GM12891 (cell line): ENCODE measurements at regions not wholly inside any gene's neighbourhood (a gene's known extent, or its start where the extent isn't known, plus 50 kb on each side); places are given as distances from the start of the nearest gene placed in this dataset.

Source experiments
- POLR2A ChIP-seq: IDR thresholded peaks from 2 replicates; pipeline ENCODE4 v1.6.1; 2011; ENCODE audit warnings: low read depth, low read length, control low read depth
- POLR2AphosphoS5 ChIP-seq: IDR thresholded peaks from 2 replicates; pipeline ENCODE4 v1.6.1; 2011; ENCODE audit warnings: low read depth, low read length, control low read depth
- TAF1 ChIP-seq: IDR thresholded peaks from 2 replicates; pipeline ENCODE4 v1.6.1; 2011; ENCODE audit warnings: low read depth, low read length, control low read depth

DNA sequence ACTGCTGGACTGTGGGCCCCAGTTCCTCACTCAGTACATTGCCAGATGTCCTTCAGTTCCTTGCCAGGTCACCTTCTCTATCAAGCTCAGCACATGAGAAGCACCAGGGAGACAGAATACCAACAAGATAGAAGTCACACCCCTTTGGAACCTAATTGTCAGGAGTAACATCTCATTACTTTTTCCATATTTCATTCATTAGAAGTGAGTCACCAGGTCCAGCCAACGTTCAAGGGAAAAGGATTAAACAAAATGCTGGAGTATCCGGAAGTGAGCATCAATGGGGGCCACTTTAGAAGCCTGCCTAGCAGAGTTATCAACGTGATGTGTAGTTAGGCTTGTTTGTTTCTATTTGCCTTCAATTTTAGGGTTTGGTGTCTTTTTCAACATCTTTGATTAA, 569.3 kb downstream of the MIAT start:
- TF ChIP-seq POLR2AphosphoS5 (no peak), POLR2A (no peak), TAF1 (no peak)
